Neural progenitor cell (in vitro differentiated cells): ENCODE measurements at regions not wholly inside any gene's neighbourhood (a gene's known extent, or its start where the extent isn't known, plus 50 kb on each side); places are given as distances from the start of the nearest gene placed in this dataset.

Experiments
- EZH2 ChIP-seq: fragments of 200-600 bp; sonication (generic); IDR thresholded peaks from 2 replicates; pipeline ENCODE4 v1.6.1; 2017; ENCODE audit warnings: antibody characterized with exemption, mild to moderate bottlenecking, moderate library complexity
- EZH2phosphoT487 ChIP-seq: fragments of 200-600 bp; sonication (generic); IDR thresholded peaks from 2 replicates; pipeline ENCODE4 v1.6.1; 2017; ENCODE audit warnings: antibody characterized with exemption
- TF ChIP-seq, protein P1 (sequence below): fragments of 200-600 bp; sonication (generic); IDR thresholded peaks from 2 replicates; pipeline ENCODE4 v1.5.1; 2017; ENCODE audit warnings: antibody characterized with exemption, mild to moderate bottlenecking

DNA sequence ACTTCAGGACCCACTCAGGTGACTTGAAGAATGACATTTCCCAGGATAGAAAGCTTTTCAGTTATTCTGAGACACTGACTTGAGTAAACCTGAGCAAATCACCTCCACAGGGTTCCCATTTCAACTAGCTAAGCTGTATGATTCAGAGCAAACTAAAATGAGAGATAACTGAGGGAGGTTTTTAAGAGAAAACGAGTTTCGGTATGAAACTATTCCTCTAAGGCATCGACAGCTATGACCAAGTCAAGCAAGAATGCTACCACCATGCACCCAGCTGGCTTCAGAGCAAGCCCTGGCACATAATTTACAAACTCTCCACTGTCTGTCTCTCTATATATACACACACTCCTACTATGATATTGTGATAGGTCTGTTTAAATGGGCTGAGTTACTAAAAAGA, 75.4 kb downstream of the PERP start:
- TF ChIP-seq EZH2 (no peak), EZH2phosphoT487 (no peak)
- TF ChIP-seq, protein P1, sequence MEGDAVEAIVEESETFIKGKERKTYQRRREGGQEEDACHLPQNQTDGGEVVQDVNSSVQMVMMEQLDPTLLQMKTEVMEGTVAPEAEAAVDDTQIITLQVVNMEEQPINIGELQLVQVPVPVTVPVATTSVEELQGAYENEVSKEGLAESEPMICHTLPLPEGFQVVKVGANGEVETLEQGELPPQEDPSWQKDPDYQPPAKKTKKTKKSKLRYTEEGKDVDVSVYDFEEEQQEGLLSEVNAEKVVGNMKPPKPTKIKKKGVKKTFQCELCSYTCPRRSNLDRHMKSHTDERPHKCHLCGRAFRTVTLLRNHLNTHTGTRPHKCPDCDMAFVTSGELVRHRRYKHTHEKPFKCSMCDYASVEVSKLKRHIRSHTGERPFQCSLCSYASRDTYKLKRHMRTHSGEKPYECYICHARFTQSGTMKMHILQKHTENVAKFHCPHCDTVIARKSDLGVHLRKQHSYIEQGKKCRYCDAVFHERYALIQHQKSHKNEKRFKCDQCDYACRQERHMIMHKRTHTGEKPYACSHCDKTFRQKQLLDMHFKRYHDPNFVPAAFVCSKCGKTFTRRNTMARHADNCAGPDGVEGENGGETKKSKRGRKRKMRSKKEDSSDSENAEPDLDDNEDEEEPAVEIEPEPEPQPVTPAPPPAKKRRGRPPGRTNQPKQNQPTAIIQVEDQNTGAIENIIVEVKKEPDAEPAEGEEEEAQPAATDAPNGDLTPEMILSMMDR: no peak
